SK-N-SH (cell line): ENCODE measurements at regions not wholly inside any gene's neighbourhood (a gene's known extent, or its start where the extent isn't known, plus 50 kb on each side); places are given as distances from the start of the nearest gene placed in this dataset.

Source experiments
- CTCF ChIA-PET: fragments of 300-600, 350-600 bp; formaldehyde crosslinking; extraction: SDS; loops from one replicate; lab custom pipeline; 2021; lab: Yijun Ruan, JAX
- POLR2A ChIA-PET: fragments of 350-600 bp; sonication (Branson Sonifier 250); formaldehyde crosslinking; extraction: SDS; loops from one replicate; lab custom pipeline; 2020; ENCODE audit warnings: antibody characterized with exemption, inconsistent platforms; lab: Yijun Ruan, JAX
- DNase-seq: peaks from one replicate; pipeline ENCODE4 v3.0.0; 2012
- H2AFZ ChIP-seq: fragments of 200-600 bp; sonication (generic); 2 replicates; pipeline ENCODE4 v1.8.1; 2016; ENCODE audit warnings: antibody characterized with exemption, mild to moderate bottlenecking, low read depth
- H3F3A ChIP-seq: fragments of 200-600 bp; sonication (generic); replicated peaks from 2 replicates; pipeline ENCODE3; 2016; ENCODE audit warnings: antibody characterized with exemption, mild to moderate bottlenecking; ENCODE audit not compliant: insufficient read depth
- H3K27ac ChIP-seq, 2 experiments: fragments of 200-500 bp in 1 of 2; fragments of 200-600 bp in 1 of 2; sonication (Bioruptor generic) in 1 of 2; sonication (generic), shearing (Covaris generic) in 1 of 2; 2 replicates each; pipeline versions ENCODE4 v1.5.1 to v1.6.1; 2014 to 2016; ENCODE audit warnings: low read depth in 2 of 2, inconsistent platforms in 1 of 2, low read length in 1 of 2, mild to moderate bottlenecking in 1 of 2, mixed read lengths in 1 of 2
- H3K27me3 ChIP-seq: fragments of 200-600 bp; sonication (generic), shearing (Covaris generic); 2 replicates; pipeline ENCODE4 v1.6.1; 2016; ENCODE audit warnings: mixed run types; ENCODE audit not compliant: insufficient read depth
- H3K36me3 ChIP-seq, 2 experiments: fragments of 200-500 bp in 1 of 2; fragments of 200-600 bp in 1 of 2; sonication (Bioruptor generic) in 1 of 2; sonication (generic) in 1 of 2; replicated peaks in 1 of 2; 2 replicates each; pipeline versions ENCODE3 to v1.5.1; 2014 to 2016; ENCODE audit warnings: low read length in 1 of 2, mild to moderate bottlenecking in 1 of 2; ENCODE audit not compliant: insufficient read depth in 2 of 2, control insufficient read depth in 1 of 2
- H3K4me1 ChIP-seq, 2 experiments: fragments of 200-500 bp in 1 of 2; fragments of 200-600 bp in 1 of 2; sonication (Bioruptor generic) in 1 of 2; sonication (generic), shearing (Covaris generic) in 1 of 2; 2 replicates each; pipeline versions ENCODE4 v1.5.1 to v1.6.1; 2014 to 2016; ENCODE audit warnings: low read depth in 1 of 2, low read length in 1 of 2, mixed run types in 1 of 2; ENCODE audit not compliant: insufficient read depth in 2 of 2, control insufficient read depth in 1 of 2
- H3K4me2 ChIP-seq: fragments of 200-600 bp; sonication (generic), shearing (Covaris generic); 2 replicates; pipeline ENCODE4 v1.6.1; 2017; ENCODE audit warnings: mixed run types
- H3K4me3 ChIP-seq, 2 experiments: fragments of 200-500 bp in 1 of 2; fragments of 200-600 bp in 1 of 2; sonication (Bioruptor generic) in 1 of 2; sonication (generic), shearing (Covaris generic) in 1 of 2; 2 replicates each; pipeline versions ENCODE4 v1.5.1 to v1.8.1; 2014 to 2016; ENCODE audit warnings: low read depth in 2 of 2, inconsistent platforms in 1 of 2, low read length in 1 of 2, mild to moderate bottlenecking in 1 of 2, mixed read lengths in 1 of 2, moderate library complexity in 1 of 2
- H3K79me2 ChIP-seq: fragments of 200-600 bp; sonication (generic); 2 replicates; pipeline ENCODE4 v1.8.1; 2017; ENCODE audit warnings: mild to moderate bottlenecking; ENCODE audit not compliant: insufficient read depth
- H3K9ac ChIP-seq: fragments of 200-600 bp; sonication (generic); 2 replicates; pipeline ENCODE4 v1.6.1; 2017; ENCODE audit warnings: mixed run types
- H3K9me2 ChIP-seq: fragments of 200-600 bp; sonication (generic); 2 replicates; pipeline ENCODE4 v1.6.1; 2017; ENCODE audit warnings: mixed run types
- H3K9me3 ChIP-seq: fragments of 200-600 bp; sonication (generic); 2 replicates; pipeline ENCODE4 v1.6.1; 2017; ENCODE audit warnings: mixed run types, mild to moderate bottlenecking, moderate library complexity
- H4K20me1 ChIP-seq: fragments of 200-600 bp; sonication (generic); 2 replicates; pipeline ENCODE4 v1.6.1; 2017; ENCODE audit warnings: mild to moderate bottlenecking, mixed run types; ENCODE audit not compliant: insufficient read depth
- CHD2 ChIP-seq: fragments of 150-350 bp; IDR thresholded peaks from 2 replicates; pipeline ENCODE4 v1.6.1; 2018; ENCODE audit warnings: low read length; ENCODE audit not compliant: partially characterized antibody
- CTCF ChIP-seq: fragments of 200-600 bp; sonication (generic); IDR thresholded peaks from 2 replicates; pipeline ENCODE4 v1.6.1; 2017; ENCODE audit warnings: antibody characterized with exemption, mild to moderate bottlenecking, moderate library complexity
- ELF1 ChIP-seq: IDR thresholded peaks from 2 replicates; pipeline ENCODE4 v1.4.0; 2012
- EP300 ChIP-seq, 2 experiments: IDR thresholded peaks; 2 replicates each; pipeline versions ENCODE4 v1.4.0 to v1.6.1; 2012; ENCODE audit warnings: borderline replicate concordance in 1 of 2, low read depth in 1 of 2, low read length in 1 of 2
- FOSL2 ChIP-seq: IDR thresholded peaks from 2 replicates; pipeline ENCODE4 v1.4.0; 2012; ENCODE audit warnings: low read depth, mild to moderate bottlenecking, moderate library complexity, borderline replicate concordance
- FOXJ3 ChIP-seq: sonication (generic); formaldehyde crosslinking; IDR thresholded peaks from 2 replicates; pipeline ENCODE4 v1.5.1; 2020; ENCODE audit warnings: mild to moderate bottlenecking, missing genetic modification reagents
- FOXM1 ChIP-seq: IDR thresholded peaks from 2 replicates; pipeline ENCODE4 v1.4.0; 2012; ENCODE audit warnings: low read depth, mild to moderate bottlenecking
- GABPA ChIP-seq: IDR thresholded peaks from 2 replicates; pipeline ENCODE4 v1.4.0; 2012; ENCODE audit warnings: low read depth, mild to moderate bottlenecking
- GATA2 ChIP-seq: sonication (generic); formaldehyde crosslinking; IDR thresholded peaks from 2 replicates; pipeline ENCODE4 v1.5.0; 2020; ENCODE audit warnings: mild to moderate bottlenecking, missing genetic modification reagents
- IRF3 ChIP-seq: fragments of 150-350 bp; IDR thresholded peaks from 2 replicates; pipeline ENCODE4 v1.6.1; 2016; ENCODE audit warnings: mild to moderate bottlenecking, low read depth, low read length
- JUND ChIP-seq: IDR thresholded peaks from 2 replicates; pipeline ENCODE4 v1.4.0; 2012
- NRF1 ChIP-seq: IDR thresholded peaks from 2 replicates; pipeline ENCODE4 v1.6.1; 2012; ENCODE audit warnings: low read depth, mild to moderate bottlenecking, low read length
- PBX3 ChIP-seq: IDR thresholded peaks from 2 replicates; pipeline ENCODE4; 2012
- RAD21 ChIP-seq: IDR thresholded peaks from 2 replicates; pipeline ENCODE4 v1.6.1; 2012; ENCODE audit warnings: mild to moderate bottlenecking, low read length
- RCOR1 ChIP-seq: fragments of 150-350 bp; IDR thresholded peaks from 2 replicates; pipeline ENCODE4 v1.6.1; 2017; ENCODE audit warnings: antibody characterized with exemption, low read length
- RFX5 ChIP-seq: IDR thresholded peaks from 2 replicates; pipeline ENCODE4 v1.6.1; 2012; ENCODE audit warnings: mild to moderate bottlenecking, improper control_type of control experiment, low read length
- SIN3A ChIP-seq: IDR thresholded peaks from 2 replicates; pipeline ENCODE4 v1.6.1; 2012; ENCODE audit warnings: low read depth, mild to moderate bottlenecking, low read length, moderate library complexity, borderline replicate concordance
- SMC3 ChIP-seq: IDR thresholded peaks from 2 replicates; pipeline ENCODE4 v1.6.1; 2012; ENCODE audit warnings: low read depth, low read length, improper control_type of control experiment
- TCF12 ChIP-seq: IDR thresholded peaks from 2 replicates; pipeline ENCODE4 v1.4.0; 2012
- TEAD4 ChIP-seq: IDR thresholded peaks from 2 replicates; pipeline ENCODE4 v1.4.0; 2012; ENCODE audit warnings: mild to moderate bottlenecking, borderline replicate concordance; ENCODE audit not compliant: insufficient read depth
- USF1 ChIP-seq: IDR thresholded peaks from 2 replicates; pipeline ENCODE4 v1.4.0; 2012; ENCODE audit warnings: low read depth, borderline replicate concordance
- USF2 ChIP-seq: fragments of 150-350 bp; IDR thresholded peaks from 2 replicates; pipeline ENCODE4 v1.6.1; 2017; ENCODE audit warnings: antibody characterized with exemption, low read length, low read depth, borderline replicate concordance
- YY1 ChIP-seq: IDR thresholded peaks from 2 replicates; pipeline ENCODE4 v1.4.0; 2012; ENCODE audit warnings: low read depth, mild to moderate bottlenecking
- ZBTB33 ChIP-seq: IDR thresholded peaks from 2 replicates; pipeline ENCODE4 v1.4.0; 2012; ENCODE audit warnings: low read depth, borderline replicate concordance
- WGBS: methylation state at CpG from one replicate; pipeline ENCODE4 v1.1.6; 2017; ENCODE audit warnings: low lambda C conversion rate; 5-methylcytosine and 5-hydroxymethylcytosine counted together

GRCh38 chr15:70342554-70343548, 245.1 kb upstream of the TLE3 start:
- Histone ChIP-seq H3K4me2 (no peak overlapping the region), H3K4me1 (peaks cover 0 to 70% of the 10 kb centered on the region in 2 experiments; a peak in 2 of 4 replicates), H3K9ac (no peak overlapping the region), H4K20me1 (no peaks in the 10 kb centered on the region), H2AFZ (no peak overlapping the region), H3K9me3 (no peaks in the 10 kb centered on the region), H3F3A (peaks cover 5% of the 10 kb centered on the region), H3K79me2 (no peaks in the 10 kb centered on the region), H3K36me3 (no peaks in the 10 kb centered on the region), H3K27me3 (no peaks in the 10 kb centered on the region), H3K27ac (peak overlapping the region in 1 of 2 experiments; percentile 100; a peak in 2 of 4 replicates)
- 89% methylated on average over 7 of the region's 8 CpGs for whole genome bisulfite sequencing
- DNase-seq: no peak
- CTCF ChIA-PET: interaction anchor here (1.3 to 1.4 kb wide), 2 partner anchors 42 to 149 kb away, joined by 3 read pairs; no protein-coding TSS in a partner anchor
- POLR2A ChIA-PET: no interaction called here
- TF ChIP-seq NRF1 (no peak), IRF3 (no peak), SMC3 (no peak), CHD2 (no peak), ZBTB33 (no peak), SIN3A (no peak), GATA2 (0 out of 2 replicates have a peak, but pooled peaks have one; percentile 8), YY1 (no peak), FOXM1 (no peak), FOSL2 (no peak), CTCF (no peak), USF1 (no peak), USF2 (no peak), ELF1 (no peak), TCF12 (no peak), RCOR1 (0 out of 2 replicates have a peak, but pooled peaks have one; percentile 26), GABPA (no peak), RAD21 (no peak), RFX5 (no peak), TEAD4 (no peak), PBX3 (no peak), FOXJ3 (CRISPR knock-in tag) (no peak), EP300 (IDR thresholded peaks at IDR 0.05; ENCODE audit: borderline replicate concordance in 1 of 2, low read depth in 1 of 2, low read length in 1 of 2) (peak in 1 of 2 experiments; percentile 78; a peak in 2 of 4 replicates), JUND (no peak)
- TF ChIP-seq, all 33 proteins: peak for 3
- H3K4me3 ChIP-seq: no peak overlapping the region
- H3K9me2 ChIP-seq: no peaks in the 10 kb centered on the region
